HG02678 (cell line): ENCODE measurements at regions not wholly inside any gene's neighbourhood (a gene's known extent, or its start where the extent isn't known, plus 50 kb on each side); places are given as distances from the start of the nearest gene placed in this dataset.
"Not testable (repeated sequence)": the region's sequence is repeated elsewhere in the genome, so short reads cannot be mapped to it uniquely, and the experiment has no call there.

ENCODE experiments used
- ATAC-seq: cut with Tn5 transposase; IDR thresholded peaks from one replicate; pipeline ENCODE4 v1.9.1; 2021; ENCODE audit warnings: mild to moderate bottlenecking, moderate library complexity; ENCODE audit not compliant: unreplicated experiment

GRCh38 chr4:108409691-108410090 is 210.7 kb upstream of the RPL34 start:
- ATAC-seq = not testable (repeated sequence)

DNA sequence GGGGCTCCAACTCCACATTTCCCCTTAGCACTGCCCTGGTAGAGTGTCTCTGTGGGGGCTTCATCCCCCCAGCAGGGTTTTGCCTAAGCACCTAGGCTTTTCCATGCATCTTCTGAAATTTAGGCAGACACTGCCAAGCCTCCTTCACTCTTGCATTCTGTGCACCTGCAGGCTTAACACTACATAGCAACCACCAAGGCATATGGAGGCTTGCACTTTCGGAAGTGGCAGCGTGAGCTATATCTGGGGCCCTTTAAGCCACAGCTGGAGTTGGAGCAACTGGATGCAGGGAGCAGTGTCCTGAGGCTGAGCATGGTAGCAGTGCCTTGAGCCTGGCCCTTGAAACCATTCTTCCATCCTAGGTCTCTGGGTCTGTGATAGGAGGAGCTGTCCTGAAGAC is 214.8 kb upstream of the RPL34 start:
- ATAC-seq = no peak

DNA sequence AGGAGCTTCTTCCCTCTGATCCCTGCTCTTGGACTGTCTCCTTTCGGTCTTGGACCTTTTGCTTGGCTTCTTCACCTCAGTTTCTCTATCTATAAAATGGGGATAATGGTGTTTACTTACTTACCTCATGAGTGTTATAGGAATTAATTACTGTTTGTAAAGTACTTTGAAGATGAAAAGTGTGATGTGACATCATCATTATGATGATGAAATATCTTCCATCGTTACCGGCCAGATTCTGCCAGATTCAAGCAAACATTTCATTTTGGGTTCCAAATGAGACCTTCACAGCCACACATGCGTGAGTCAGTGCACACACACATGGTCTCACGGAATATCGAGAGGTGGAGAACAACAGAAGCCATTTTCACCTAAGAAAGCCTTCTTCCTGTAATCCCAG is 220.1 kb upstream of the RPL34 start:
- no peak for ATAC-seq

DNA sequence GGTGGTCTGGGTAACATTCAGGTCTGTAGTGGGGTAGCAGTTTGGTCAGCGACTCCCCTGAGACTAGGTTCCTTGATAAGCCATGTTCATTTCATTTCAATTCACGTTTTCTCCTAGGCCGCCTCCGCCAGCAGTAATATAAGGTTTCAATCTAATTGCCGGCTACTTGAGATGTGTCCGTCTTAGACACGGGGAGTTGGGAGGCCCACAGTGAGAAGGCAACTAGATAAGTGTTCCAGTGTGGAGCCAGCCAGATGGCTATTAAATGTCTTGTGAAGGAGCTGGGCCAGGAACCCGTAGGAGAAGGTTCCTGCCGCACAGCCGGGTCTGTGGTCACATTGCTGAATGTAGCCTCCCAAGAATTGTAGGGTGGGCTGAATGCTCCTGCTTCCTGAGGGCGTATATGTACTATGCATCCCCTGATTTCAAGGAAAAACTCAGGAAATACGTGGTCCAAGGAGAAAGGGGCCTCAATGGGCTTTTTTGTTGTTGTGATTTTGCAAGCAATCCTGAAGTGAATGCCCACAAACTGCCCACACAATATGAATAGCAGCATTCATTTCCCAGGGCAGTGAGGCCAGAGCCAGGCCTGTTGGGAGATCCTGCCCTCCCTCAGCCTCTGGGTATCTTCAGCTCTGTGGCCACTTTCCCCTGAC is 220.6 kb upstream of the RPL34 start:
- no peak for ATAC-seq

DNA sequence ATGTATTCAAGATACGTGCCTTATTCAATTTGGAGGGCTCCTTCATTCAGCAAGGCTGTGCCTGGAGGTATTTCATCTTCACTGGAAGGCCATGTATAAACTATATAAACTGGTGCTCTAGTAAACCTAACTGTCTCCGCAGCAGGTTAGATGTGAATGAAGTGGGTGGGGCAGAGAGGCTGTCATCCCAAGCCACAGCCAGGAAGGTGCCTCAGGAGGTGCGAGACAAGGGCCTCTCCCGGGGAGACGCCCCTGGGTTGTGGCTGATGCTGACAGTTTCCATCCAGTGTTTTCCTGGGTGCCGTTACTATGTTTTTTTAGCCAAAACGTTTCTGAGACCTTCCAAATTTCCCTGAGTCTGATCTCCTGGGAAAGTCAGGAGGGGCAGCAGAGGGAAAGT is 221.5 kb upstream of the RPL34 start:
- no peak for ATAC-seq

GRCh38 chr4:108398316-108398715 is 222.1 kb upstream of the RPL34 start:
- no peak for ATAC-seq

DNA sequence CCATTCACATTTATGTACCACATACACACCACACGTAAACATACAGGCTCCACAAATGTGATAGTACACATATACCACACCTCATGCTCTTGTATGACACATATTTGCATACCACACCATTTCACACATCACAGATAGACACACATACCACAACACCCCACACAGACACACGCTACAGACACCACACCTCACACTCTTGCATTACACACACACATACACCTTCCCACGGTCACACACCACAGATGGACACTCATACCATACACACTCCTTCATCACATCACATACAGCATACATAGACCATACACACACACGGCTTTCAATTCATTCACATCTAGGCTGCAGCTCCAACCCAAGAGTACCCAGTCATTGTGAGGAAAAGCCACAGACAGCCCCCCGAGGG is 222.5 kb upstream of the RPL34 start:
- ATAC-seq = no peak

GRCh38 chr4:108396900-108397497 is 223.4 kb upstream of the RPL34 start:
- no peak for ATAC-seq

- no peak for ATAC-seq
These were observed 224.6 kb upstream of the RPL34 start for GRCh38 chr4:108395786-108396185.

DNA sequence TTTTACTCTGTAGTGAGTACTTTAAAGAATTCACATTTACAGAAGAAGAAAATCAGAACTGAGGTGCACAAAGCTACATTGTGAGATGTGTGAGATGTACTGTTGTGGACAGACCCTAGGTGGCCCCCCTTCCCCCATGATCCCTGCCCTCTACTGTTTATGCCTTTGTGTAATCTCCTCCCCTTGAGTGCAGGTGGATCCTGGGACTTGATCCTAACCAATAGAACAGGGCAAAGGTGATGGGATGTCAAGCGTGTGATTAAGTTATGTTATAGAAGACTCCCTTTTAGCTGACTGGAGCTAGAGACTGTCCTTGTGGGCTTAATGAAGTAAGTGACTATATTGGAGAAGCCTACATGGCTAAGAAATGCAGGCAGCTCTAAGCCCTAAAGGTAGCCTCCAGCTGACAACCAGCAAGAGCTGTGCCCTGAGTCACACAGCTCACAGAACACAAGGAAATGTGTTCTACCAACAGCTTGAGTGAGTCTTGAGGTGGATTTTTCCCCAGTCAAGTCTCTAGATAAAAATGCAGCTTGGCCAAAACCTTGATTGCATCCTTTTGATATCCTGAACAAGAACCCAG is 225.2 kb upstream of the LEF1 start:
- no peak for ATAC-seq

DNA sequence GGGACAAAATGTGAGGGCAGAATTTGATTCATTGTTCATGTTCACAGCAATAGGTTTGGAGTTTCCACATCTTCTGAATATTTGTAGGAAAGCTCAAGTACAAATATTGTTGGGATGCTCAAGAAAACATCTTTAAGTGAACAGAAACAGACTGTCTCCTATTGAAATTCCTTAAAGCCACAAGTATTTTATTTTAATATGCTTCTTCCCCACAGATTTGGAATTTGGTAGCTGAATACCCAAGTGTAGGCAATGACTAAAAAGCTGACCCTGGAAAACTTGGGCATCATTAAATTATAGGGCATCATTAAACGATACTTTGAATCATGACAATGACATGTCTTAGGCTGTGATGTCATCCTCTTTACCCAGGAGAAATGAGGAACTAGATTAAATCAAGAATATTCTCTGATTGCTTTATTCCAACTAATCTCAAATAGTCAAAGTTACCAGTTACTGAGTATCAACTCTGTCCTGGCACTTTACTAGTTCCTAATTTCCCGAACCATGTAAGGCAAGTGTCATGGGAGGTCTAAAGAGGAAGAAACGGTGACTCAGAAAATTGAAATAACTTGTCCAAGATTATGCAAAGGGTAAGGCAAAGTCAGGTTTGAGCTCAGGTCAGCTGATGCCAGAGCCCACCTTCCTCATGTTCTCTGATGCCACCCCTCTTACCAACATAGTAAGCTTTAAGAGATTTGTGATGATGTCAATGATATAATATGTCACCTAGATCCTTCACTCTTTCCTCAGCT is 223.1 kb upstream of the LEF1 start:
- ATAC-seq = no peak

DNA sequence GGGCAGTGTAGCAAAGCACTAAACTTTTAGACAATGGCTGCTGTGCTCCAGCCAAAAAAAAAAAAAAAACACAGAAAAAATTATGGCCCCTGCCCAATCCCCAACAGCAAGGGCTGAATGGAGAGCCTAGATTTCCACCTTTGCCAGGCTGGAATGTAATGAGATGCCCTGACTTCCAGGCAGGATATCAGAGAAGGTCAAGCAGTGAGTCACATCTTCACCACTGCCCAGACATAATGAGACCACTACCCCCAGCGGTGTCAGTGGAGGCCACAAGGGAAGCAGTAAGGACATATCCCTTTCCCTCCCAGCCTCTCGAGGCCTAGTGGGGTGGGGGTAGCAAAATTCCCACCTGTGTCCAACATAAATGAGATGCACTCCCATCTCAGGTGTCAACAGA is 216.3 kb upstream of the LEF1 start:
- no peak for ATAC-seq

- peak; percentile 51 for ATAC-seq
These were observed 215.8 kb upstream of the LEF1 start for GRCh38 chr4:108384544-108384943.

- ATAC-seq = no peak
These were observed 214.4 kb upstream of the LEF1 start for GRCh38 chr4:108383157-108383556.

- ATAC-seq = no peak
These were observed 214.0 kb upstream of the LEF1 start for GRCh38 chr4:108382751-108383150.

DNA sequence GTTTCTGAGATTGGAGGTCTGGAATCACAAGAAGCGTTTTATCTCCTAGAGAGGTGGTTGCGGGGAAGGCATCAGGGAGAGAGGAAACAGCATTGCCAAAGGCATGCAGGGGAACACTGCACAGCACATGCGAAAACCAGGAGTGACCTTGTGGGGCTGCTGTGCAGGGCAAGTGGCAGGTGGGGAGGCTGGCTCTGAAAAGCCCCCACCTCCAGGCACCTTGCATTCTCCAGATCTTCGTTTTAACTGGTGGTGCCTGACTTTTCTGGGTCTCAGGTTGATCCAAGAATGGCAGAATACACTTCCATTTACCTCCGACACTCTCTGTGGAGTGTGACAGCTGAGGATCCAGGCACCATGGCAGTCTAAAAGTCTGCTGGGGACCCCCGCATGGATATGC is 209.4 kb upstream of the LEF1 start:
- no peak for ATAC-seq

DNA sequence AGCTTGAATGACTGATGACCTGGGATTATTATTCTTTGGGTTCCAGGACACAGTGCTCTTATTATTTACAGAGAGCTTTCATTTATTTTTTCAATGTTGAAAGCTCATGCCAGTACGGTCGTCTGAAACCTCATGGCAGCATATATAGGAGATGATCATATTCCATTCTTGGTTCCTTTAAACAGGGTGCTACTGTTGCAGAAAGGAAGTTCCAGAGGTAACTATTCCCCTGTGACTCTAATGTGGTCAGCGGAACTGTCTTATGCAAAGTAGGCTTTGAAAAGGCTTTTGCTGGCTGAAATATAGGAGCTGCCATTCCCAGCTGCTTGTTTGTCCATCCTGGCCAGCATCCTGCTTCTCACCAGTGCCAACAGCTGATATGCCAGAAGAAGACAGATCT is 208.3 kb upstream of the LEF1 start:
- ATAC-seq = no peak

DNA sequence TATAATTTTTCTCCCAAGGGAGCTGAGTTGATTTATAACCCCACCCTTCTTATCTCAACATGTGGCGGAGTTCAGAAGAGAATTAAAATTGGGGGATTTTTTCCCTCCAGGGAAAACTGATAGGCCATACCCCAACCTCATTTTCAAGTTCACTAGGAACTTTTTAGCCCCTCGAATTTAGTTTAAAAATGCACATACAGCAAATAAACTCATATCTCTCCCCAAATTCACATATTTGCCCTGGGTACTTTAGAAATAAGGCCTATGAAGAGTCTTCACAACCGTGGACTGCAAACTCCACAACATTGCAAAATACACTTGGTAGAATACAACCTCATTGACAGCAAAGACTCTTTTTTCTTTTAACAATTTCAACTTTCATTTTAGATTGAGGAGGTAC is 206.7 kb upstream of the LEF1 start:
- ATAC-seq = no peak

GRCh38 chr4:108372681-108373080 is 203.9 kb upstream of the LEF1 start:
- ATAC-seq = no peak

- ATAC-seq = no peak
These were observed 202.6 kb upstream of the LEF1 start for GRCh38 chr4:108371282-108371681.

DNA sequence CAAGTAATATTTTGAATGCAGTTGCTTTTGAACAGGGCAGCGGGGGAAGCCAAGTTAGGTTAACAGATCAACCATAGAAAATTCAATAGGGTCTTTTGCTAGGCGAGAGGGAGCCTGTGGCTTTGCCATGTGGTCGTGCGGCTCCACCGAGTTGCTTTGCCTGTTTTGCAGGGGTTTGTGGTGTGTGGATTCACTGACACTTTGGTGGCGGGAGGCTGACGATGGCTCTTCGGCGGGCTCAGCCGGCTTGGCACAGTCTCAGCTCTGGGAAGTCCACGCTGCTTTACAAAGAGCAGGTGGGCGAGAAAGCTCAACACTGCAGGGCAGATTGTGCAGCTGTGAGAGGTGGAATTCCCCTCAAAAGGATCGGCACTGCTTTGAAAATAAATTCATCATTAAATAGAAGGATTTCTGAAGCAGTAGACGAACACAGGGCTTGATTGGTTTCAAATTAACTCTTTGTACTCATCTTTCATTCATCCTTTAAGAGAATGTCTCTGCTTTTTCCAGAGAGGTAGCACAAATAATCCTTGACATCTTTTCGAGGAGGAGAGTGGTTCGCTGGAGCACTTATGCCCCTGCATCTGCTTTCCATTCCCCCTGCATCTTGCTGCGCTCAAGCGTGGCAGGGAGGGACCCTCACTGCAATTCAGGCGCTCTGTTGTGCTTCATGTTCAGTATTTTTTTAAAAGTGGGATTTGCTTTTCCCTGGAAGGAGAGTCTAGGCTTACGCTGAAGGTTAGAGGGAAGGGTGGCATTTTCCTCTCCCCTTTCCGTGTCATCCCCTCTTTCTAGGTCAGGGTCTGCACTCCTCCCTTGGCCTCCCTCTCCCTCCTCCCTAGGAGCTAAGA is 201.8 kb upstream of the LEF1 start:
- ATAC-seq = no peak
